Stimulated activated CD8-positive, alpha-beta memory T cell treated with anti-CD3 and anti-CD28 coated beads, Interleukin-4, amount 100 ng/mL, for 4 hours (primary cell): ENCODE measurements at regions not wholly inside any gene's neighbourhood (a gene's known extent, or its start where the extent isn't known, plus 50 kb on each side); places are given as distances from the start of the nearest gene placed in this dataset.
"Not testable (repeated sequence)": the region's sequence is repeated elsewhere in the genome, so short reads cannot be mapped to it uniquely, and the experiment has no call there.

Source experiments
- DNase-seq, 2 donors: peaks; one replicate each; pipeline ENCODE4 v3.0.0-alpha.2; 2020; ENCODE audit warnings: low read depth in 2 of 2, low spot score in 1 of 2

DNA sequence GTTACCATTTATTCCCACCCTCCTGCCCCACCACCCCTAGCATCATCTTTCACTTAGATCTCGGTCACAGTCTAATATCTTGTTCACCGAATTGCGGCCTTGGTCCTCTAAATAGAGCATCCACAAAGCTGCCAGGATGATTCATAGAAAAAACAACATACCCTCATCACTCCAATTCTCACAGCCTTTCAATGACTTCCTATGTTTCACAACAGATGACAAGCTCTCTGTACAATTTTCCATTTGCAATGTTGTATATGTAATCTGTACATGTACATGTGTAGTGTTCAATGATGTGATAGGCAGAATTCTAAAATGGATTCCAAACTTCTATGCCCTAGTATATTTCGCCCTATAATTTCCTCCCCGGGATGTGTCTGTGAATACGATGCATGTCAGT, 675.6 kb upstream of the CELF4 start:
- DNase-seq, result no peak

DNA sequence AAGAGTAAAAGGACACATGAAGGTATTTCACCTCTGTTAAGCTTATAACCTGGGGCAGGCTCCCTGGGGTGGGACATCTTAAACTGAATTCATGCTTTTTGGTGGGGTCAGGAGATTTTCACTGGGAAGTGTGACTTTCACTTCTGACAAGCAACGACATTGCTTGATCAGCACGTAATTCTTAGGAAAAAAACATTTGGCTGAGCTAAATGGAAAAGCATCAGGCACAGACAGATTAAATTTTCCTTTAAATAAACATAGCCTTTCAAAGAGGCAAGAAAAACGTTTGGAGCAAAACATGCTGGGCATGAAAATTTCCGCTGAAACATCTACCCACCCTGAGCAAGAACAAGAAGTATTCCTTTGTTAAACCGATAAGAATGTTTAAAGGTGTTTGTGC, 674.0 kb upstream of the CELF4 start:
- DNase-seq, result no peak

GRCh38 chr18:38237796-38238195, 672.2 kb upstream of the CELF4 start:
- no peak for DNase-seq

- no peak for DNase-seq
Measured at GRCh38 chr18:38221476-38222100, 656.0 kb upstream of the CELF4 start.

DNA sequence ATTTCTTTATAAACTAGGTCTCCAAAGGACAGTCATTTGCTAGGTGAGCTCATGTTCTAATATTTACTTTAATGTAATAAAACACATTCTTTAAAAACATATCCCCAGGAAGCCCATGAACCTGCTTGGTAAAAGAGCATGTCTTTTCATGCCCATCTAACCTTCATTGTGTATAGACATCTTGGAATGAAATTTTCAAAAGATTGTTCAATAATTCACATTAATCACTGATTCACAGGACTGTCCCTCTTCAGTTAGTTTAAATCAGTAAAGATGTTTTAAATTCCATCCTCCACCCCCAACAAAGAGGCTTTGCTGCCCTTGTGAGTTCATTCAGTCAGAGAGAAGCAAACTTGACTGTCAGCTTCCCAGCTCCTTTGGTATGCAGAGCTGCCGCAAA, 633.4 kb upstream of the CELF4 start:
- DNase-seq, result no peak

DNA sequence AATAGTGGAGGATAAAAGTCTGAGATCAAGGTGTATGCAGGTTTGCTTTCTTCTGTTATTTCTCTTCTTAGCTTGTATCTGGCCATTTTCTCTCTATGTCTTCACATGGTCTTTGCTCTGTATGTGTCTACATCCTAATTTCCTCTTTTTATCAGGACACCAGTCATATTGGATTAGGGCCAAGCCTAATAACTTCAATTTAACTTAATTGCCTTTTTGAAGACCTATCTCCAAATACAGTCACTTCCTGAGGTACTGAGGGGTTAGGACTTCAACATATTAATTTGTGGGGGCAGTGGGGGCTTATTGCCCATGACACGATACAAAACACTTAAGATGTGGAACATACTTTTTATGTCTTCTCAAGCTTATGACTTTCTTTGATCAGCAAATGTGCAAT, 632.9 kb upstream of the CELF4 start:
- DNase-seq, result no peak

DNA sequence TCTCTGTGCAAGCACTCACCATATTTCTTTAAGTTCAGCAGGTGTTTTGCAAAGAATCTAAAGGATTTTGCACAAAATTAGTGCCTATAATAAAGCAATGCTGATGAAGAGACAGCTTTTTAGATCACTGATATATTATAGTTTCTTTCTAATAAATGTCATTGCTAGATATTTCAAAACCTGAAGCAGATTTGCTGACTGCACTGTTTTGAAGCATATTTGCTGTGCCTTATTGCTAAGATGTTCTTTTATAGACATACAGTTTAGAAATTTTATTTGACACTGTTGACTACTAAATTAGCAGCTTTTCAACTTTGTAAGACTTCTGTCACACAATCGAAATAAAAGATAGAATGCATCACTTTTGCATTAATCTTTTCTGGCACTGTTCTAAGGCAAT, 620.9 kb upstream of the CELF4 start:
- DNase-seq, result no peak

GRCh38 chr18:38174594-38174993, 609.0 kb upstream of the CELF4 start:
- DNase-seq, result no peak

- no peak for DNase-seq
Measured at GRCh38 chr18:38174173-38174572, 608.6 kb upstream of the CELF4 start.

GRCh38 chr18:38170845-38171244, 605.2 kb upstream of the CELF4 start:
- DNase-seq, result no peak

GRCh38 chr18:38167623-38168022, 602.0 kb upstream of the CELF4 start:
- no peak for DNase-seq

DNA sequence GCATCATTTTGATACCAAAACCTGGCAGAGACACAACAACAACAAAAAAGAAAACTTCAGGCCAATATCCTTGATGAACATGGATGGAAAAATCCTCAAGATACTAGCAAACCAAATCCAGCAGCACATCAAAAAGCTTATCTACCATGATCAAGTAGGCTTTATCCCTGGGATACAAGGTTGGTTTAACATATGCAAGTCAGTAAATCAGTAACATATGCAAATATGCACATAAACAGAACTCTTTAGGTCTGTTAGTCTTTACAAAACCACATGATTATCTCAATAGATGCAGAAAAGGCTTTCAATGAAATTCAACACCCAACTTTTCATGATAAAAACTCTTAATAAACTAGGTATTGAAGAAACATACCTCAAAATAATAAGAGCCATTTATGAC, 587.5 kb upstream of the CELF4 start:
- DNase-seq, result not testable (repeated sequence)

DNA sequence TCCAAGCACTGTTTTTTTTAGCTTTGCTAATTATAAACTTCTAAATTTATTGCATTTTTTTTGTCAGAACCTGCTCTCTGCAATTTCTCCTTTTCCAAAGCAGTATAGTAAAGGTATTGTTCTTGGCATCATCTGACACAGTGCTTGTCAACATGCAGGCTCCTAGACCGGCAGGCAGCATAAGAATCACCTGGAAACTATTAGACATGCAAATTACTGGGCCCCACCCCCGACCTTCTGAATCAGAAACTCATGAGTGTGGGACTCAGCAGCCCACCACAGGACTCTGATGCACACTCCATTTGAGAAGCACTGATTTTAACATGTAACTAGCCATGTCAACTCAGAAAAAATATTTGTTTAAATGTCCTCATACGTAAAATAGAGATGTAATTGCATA, 551.1 kb upstream of the CELF4 start:
- no peak for DNase-seq

- DNase-seq, result no peak
Measured at GRCh38 chr18:38115201-38115600, 549.6 kb upstream of the CELF4 start.

- DNase-seq, result no peak
Measured at GRCh38 chr18:38087538-38087937, 521.9 kb upstream of the CELF4 start.

DNA sequence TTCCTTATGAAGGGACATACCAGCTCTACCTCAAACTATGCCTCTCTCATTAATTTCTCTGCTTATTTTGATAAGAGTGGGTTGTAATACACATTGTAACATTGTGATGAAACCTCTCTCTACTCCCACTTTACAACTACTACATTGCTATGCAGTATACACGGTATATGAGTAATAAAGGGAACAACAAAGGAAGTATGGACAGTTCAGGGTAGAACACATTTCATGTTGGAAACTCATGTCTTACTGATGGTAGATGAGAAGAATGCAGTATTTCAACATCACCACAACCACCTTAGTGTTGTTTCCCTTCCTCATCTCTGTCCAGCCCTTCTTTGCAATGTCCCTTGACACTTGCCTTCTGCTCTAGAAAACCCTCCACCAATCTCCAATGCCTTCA, 515.9 kb upstream of the CELF4 start:
- DNase-seq, result no peak

DNA sequence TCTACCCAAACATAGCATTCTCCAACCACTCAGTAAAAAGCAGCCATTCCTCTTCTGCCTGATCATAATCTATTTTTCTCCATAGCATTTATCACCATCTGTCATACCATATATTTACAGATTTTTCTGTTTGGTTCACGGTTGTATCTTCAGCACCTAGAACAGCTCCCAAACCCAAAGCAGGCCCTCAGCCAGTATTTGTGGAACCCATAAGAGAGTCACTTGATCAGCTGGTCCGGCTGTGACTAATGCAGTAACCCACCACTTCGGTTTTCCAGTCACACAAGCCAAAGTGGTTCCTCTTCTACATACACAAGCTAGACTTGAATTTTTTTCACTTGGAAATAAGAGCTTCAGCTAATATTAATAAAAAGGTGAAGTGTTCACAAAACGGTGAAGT, 511.6 kb upstream of the CELF4 start:
- DNase-seq, result no peak

- DNase-seq, result no peak
Measured at GRCh38 chr18:38076346-38077070, 510.9 kb upstream of the CELF4 start.

GRCh38 chr18:38074298-38074876, 508.8 kb upstream of the CELF4 start:
- DNase-seq, result no peak

- no peak for DNase-seq
Measured at GRCh38 chr18:38067821-38068220, 502.2 kb upstream of the CELF4 start.

- DNase-seq, result no peak
Measured at GRCh38 chr18:38067086-38067485, 501.5 kb upstream of the CELF4 start.

- DNase-seq, result no peak
Measured at GRCh38 chr18:38052879-38053590, 487.4 kb upstream of the CELF4 start.
